K562 (cell line): ENCODE measurements at regions not wholly inside any gene's neighbourhood (a gene's known extent, or its start where the extent isn't known, plus 50 kb on each side); places are given as distances from the start of the nearest gene placed in this dataset.

ENCODE experiments used
- AFF1 ChIP-seq, 2 experiments: fragments of 450-650 bp; IDR thresholded peaks; 2 replicates each; pipeline ENCODE4 v1.6.1; 2018; ENCODE audit warnings: mild to moderate bottlenecking in 2 of 2, low read depth in 1 of 2; ENCODE audit not compliant: partially characterized antibody in 2 of 2
- BRD9 ChIP-seq: fragments of 450-650 bp; IDR thresholded peaks from 2 replicates; pipeline ENCODE4 v1.6.1; 2018; ENCODE audit warnings: low read depth; ENCODE audit not compliant: partially characterized antibody
- FUS ChIP-seq: fragments of 200-400 bp; formaldehyde crosslinking; optimal IDR thresholded peaks from 2 replicates; pipeline ENCODE3; 2017; ENCODE audit warnings: low read depth, low read length
- LCOR ChIP-seq: sonication (generic); formaldehyde crosslinking; IDR thresholded peaks from 2 replicates; pipeline ENCODE4 v1.8.0; 2022; ENCODE audit warnings: mild to moderate bottlenecking, missing genetic modification reagents
- MEF2A ChIP-seq: IDR thresholded peaks from 2 replicates; pipeline ENCODE4 v1.6.1; 2011; ENCODE audit warnings: low read depth, mild to moderate bottlenecking, low read length, moderate library complexity; ENCODE audit not compliant: control insufficient read depth
- SMARCE1 ChIP-seq: fragments of 450-650 bp; IDR thresholded peaks from 2 replicates; pipeline ENCODE4 v1.7.1; 2016; ENCODE audit warnings: mild to moderate bottlenecking
- TFAM ChIP-seq: fragments of 250-450 bp; sonication (Bioruptor Pico); conservative IDR thresholded peaks from 2 replicates; pipeline ENCODE4 v1.5.0; 2021; ENCODE audit warnings: mild to moderate bottlenecking, moderate library complexity
- ZC3H11A ChIP-seq: IDR thresholded peaks from 2 replicates; pipeline ENCODE4 v1.6.1; 2012; ENCODE audit warnings: low read depth, low read length, improper control_type of control experiment
- ZNF12 ChIP-seq: sonication (generic); formaldehyde crosslinking; IDR thresholded peaks from 2 replicates; pipeline ENCODE4 v1.4.0; 2020; ENCODE audit warnings: mild to moderate bottlenecking, missing genetic modification reagents
- ZNF175 ChIP-seq: fragments of 200-800 bp; sonication (Bioruptor generic); IDR thresholded peaks from 2 replicates; pipeline ENCODE4 v1.6.1; 2016; ENCODE audit warnings: low read depth, mild to moderate bottlenecking, missing genetic modification characterization, missing compliant biosample characterization
- ZNF280A ChIP-seq: fragments of 450-650 bp; IDR thresholded peaks from 2 replicates; pipeline ENCODE4 v1.6.1; 2018; ENCODE audit warnings: mild to moderate bottlenecking, low read depth; ENCODE audit not compliant: partially characterized antibody
- ZNF354B ChIP-seq: fragments of 250-450 bp; sonication (Bioruptor Pico); IDR thresholded peaks from 2 replicates; pipeline ENCODE4 v1.4.0; 2020
- TF ChIP-seq, protein P1 (sequence below): fragments of 450-650 bp; formaldehyde crosslinking; IDR thresholded peaks from 2 replicates; pipeline ENCODE4 v1.4.0; 2022; ENCODE audit warnings: missing genetic modification characterization
- TF ChIP-seq, protein P2 (sequence below): fragments of 450-650 bp; formaldehyde crosslinking; IDR thresholded peaks from 2 replicates; pipeline ENCODE4 v1.4.0; 2022; ENCODE audit warnings: mild to moderate bottlenecking, moderate library complexity
- TF ChIP-seq, protein P3 (sequence below): fragments of 450-650 bp; IDR thresholded peaks from 2 replicates; pipeline ENCODE4 v1.6.1; 2016; ENCODE audit warnings: missing biosample characterization, missing genetic modification characterization
- TF ChIP-seq, protein P4 (sequence below), 2 experiments: fragments of 200-800 bp in 1 of 2; sonication (Bioruptor generic) in 1 of 2; sonication (generic) in 1 of 2; formaldehyde crosslinking in 1 of 2; IDR thresholded peaks in 1 of 2; conservative IDR thresholded peaks in 1 of 2; 2 replicates each; pipeline versions ENCODE4 v1.5.0 to v1.6.1; 2016 to 2020; ENCODE audit warnings: missing compliant biosample characterization in 1 of 2, missing genetic modification characterization in 1 of 2, missing genetic modification reagents in 1 of 2

- TF ChIP-seq BRD9: no peak
- TF ChIP-seq ZC3H11A: no peak
- peak in 1 of 2 experiments; percentile 30 for TF ChIP-seq AFF1 (IDR thresholded peaks at IDR 0.05; ENCODE audit: low read depth in 1 of 2, partially characterized antibody in 2 of 2)
- no peak for TF ChIP-seq LCOR
- TF ChIP-seq, protein P1, sequence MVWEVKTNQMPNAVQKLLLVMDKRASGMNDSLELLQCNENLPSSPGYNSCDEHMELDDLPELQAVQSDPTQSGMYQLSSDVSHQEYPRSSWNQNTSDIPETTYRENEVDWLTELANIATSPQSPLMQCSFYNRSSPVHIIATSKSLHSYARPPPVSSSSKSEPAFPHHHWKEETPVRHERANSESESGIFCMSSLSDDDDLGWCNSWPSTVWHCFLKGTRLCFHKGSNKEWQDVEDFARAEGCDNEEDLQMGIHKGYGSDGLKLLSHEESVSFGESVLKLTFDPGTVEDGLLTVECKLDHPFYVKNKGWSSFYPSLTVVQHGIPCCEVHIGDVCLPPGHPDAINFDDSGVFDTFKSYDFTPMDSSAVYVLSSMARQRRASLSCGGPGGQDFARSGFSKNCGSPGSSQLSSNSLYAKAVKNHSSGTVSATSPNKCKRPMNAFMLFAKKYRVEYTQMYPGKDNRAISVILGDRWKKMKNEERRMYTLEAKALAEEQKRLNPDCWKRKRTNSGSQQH: no peak
- TF ChIP-seq FUS: no peak
- no peak for TF ChIP-seq ZNF354B (CRISPR knock-in tag)
- peak; percentile 87 for TF ChIP-seq SMARCE1
- TF ChIP-seq ZNF12 (CRISPR knock-in tag): no peak
- no peak for TF ChIP-seq ZNF280A
- TF ChIP-seq ZNF175 (CRISPR knock-in tag): peak; percentile 87
- peak; percentile 71; the same call in 1 of the 2 replicates for TF ChIP-seq MEF2A
- TF ChIP-seq, protein P2, sequence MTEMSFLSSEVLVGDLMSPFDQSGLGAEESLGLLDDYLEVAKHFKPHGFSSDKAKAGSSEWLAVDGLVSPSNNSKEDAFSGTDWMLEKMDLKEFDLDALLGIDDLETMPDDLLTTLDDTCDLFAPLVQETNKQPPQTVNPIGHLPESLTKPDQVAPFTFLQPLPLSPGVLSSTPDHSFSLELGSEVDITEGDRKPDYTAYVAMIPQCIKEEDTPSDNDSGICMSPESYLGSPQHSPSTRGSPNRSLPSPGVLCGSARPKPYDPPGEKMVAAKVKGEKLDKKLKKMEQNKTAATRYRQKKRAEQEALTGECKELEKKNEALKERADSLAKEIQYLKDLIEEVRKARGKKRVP (CRISPR knock-in tag): peak; percentile 54; the same call in 1 of the 2 replicates
- TF ChIP-seq, protein P3, sequence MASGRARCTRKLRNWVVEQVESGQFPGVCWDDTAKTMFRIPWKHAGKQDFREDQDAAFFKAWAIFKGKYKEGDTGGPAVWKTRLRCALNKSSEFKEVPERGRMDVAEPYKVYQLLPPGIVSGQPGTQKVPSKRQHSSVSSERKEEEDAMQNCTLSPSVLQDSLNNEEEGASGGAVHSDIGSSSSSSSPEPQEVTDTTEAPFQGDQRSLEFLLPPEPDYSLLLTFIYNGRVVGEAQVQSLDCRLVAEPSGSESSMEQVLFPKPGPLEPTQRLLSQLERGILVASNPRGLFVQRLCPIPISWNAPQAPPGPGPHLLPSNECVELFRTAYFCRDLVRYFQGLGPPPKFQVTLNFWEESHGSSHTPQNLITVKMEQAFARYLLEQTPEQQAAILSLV (tag): peak; percentile 84; the same call in 1 of the 2 replicates
- TF ChIP-seq, protein P4, sequence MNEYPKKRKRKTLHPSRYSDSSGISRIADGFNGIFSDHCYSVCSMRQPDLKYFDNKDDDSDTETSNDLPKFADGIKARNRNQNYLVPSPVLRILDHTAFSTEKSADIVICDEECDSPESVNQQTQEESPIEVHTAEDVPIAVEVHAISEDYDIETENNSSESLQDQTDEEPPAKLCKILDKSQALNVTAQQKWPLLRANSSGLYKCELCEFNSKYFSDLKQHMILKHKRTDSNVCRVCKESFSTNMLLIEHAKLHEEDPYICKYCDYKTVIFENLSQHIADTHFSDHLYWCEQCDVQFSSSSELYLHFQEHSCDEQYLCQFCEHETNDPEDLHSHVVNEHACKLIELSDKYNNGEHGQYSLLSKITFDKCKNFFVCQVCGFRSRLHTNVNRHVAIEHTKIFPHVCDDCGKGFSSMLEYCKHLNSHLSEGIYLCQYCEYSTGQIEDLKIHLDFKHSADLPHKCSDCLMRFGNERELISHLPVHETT (CRISPR knock-in tag; conservative IDR thresholded peaks at IDR 0.05 in 1 of 2, IDR thresholded peaks at IDR 0.05 in 1 of 2): 0 out of 4 replicates have a peak, but pooled peaks of 1 of the 2 experiments have one; percentile 52
- TF ChIP-seq TFAM (CRISPR knock-in tag): no peak
Measured at GRCh38 chr15:95557226-95558046, 773.1 kb upstream of the NR2F2 start (continued).
